Upper lobe of right lung (tissue), 1 donor: ENCODE measurements at regions not wholly inside any gene's neighbourhood (a gene's known extent, or its start where the extent isn't known, plus 50 kb on each side); places are given as distances from the start of the nearest gene placed in this dataset.
A peak's percentile ranks its signal among the peaks of the same experiment; 100 is the strongest.
"Not testable (repeated sequence)": the region's sequence is repeated elsewhere in the genome, so short reads cannot be mapped to it uniquely, and the experiment has no call there.

Experiments
- ATAC-seq: fragments of 200-7000 bp; cut with Tn5 transposase; one replicate; pipeline ENCODE4 v1.9.1; 2020; ENCODE audit warnings: mild to moderate bottlenecking, moderate library complexity
- DNase-seq: peaks from one replicate; pipeline ENCODE4 v3.0.0-alpha.2; 2020
- H3K27ac ChIP-seq: fragments of 200-600 bp; one replicate; pipeline ENCODE4 v1.8.0; 2022
- H3K27me3 ChIP-seq: fragments of 200-600 bp; one replicate; pipeline ENCODE4 v1.8.0; 2022; ENCODE audit warnings: mild to moderate bottlenecking
- H3K36me3 ChIP-seq: fragments of 200-600 bp; one replicate; pipeline ENCODE4 v1.8.0; 2022
- H3K4me1 ChIP-seq: fragments of 200-600 bp; one replicate; pipeline ENCODE4 v1.8.0; 2022
- H3K4me3 ChIP-seq: fragments of 200-600 bp; one replicate; pipeline ENCODE4 v1.8.0; 2022; ENCODE audit warnings: mild to moderate bottlenecking
- H3K9me3 ChIP-seq: fragments of 200-600 bp; one replicate; pipeline ENCODE4 v1.8.0; 2022
- intact Hi-C: fragments of 100-400 bp; cut with DNase I; formaldehyde crosslinking; loops from one replicate; pipeline ENCODE4 v1.11.0; 2022
- TF ChIP-seq, protein P1 (sequence below): fragments of 200-600 bp; IDR thresholded peaks from one replicate; pipeline ENCODE4 v1.8.0; 2022; ENCODE audit warnings: antibody characterized with exemption
- donor health status: DM: no; HTN: yes; CAD: no; lungs with severe emphysema.

DNA sequence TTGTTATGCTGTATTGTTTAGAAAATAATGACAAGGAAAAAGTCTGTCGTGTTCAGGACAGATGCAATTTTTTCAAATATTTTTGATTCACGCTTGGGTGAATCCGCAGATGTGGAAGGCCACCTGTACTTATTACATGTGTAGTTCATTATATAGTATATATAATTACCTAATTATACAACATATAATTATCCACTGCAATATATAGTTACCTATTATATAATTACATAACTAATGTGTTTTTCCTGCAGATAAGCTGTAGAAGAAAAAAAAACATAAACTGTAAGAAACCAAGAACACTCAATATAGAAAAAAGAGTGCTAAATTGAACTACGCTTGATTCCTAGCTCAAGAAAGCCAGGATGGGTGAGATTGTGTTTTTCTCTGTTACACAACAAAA lies 93.6 kb upstream of the RANBP3L start:
- no peak overlapping the region for H3K27ac ChIP-seq
- no peak for DNase-seq
- no peaks in the 10 kb centered on the region for H3K9me3 ChIP-seq
- H3K4me3 ChIP-seq, result no peak overlapping the region
- no peaks in the 10 kb centered on the region for H3K27me3 ChIP-seq
- H3K4me1 ChIP-seq, result no peaks in the 10 kb centered on the region
- intact Hi-C loops, result no loop called here
- no peak for ATAC-seq
- H3K36me3 ChIP-seq, result no peaks in the 10 kb centered on the region
- TF ChIP-seq, protein P1, sequence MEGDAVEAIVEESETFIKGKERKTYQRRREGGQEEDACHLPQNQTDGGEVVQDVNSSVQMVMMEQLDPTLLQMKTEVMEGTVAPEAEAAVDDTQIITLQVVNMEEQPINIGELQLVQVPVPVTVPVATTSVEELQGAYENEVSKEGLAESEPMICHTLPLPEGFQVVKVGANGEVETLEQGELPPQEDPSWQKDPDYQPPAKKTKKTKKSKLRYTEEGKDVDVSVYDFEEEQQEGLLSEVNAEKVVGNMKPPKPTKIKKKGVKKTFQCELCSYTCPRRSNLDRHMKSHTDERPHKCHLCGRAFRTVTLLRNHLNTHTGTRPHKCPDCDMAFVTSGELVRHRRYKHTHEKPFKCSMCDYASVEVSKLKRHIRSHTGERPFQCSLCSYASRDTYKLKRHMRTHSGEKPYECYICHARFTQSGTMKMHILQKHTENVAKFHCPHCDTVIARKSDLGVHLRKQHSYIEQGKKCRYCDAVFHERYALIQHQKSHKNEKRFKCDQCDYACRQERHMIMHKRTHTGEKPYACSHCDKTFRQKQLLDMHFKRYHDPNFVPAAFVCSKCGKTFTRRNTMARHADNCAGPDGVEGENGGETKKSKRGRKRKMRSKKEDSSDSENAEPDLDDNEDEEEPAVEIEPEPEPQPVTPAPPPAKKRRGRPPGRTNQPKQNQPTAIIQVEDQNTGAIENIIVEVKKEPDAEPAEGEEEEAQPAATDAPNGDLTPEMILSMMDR, result no peak

DNA sequence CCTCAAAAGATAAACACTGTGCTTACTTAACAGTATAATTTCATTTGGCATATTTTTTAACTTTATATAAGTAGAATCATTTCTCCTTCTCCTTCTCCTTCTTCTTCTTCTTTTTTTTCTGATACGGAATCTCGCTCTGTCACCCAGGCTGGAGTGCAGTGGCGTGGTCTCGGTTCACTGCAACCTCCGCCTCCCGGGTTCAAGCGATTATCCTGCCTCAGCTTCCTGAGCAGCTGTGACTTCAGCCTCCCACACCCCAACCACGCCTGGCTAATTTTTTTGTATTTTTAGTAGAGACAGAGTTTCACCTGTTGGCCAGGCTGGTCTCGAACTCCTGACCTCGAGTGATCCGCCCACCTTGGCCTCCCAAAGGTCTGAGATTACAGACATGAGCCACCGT lies 94.2 kb upstream of the RANBP3L start:
- H3K36me3 ChIP-seq, ATAC-seq, H3K9me3 ChIP-seq, intact Hi-C loops, H3K4me1 ChIP-seq, H3K27me3 ChIP-seq, DNase-seq, H3K4me3 ChIP-seq, H3K27ac ChIP-seq: not testable (repeated sequence)

DNA sequence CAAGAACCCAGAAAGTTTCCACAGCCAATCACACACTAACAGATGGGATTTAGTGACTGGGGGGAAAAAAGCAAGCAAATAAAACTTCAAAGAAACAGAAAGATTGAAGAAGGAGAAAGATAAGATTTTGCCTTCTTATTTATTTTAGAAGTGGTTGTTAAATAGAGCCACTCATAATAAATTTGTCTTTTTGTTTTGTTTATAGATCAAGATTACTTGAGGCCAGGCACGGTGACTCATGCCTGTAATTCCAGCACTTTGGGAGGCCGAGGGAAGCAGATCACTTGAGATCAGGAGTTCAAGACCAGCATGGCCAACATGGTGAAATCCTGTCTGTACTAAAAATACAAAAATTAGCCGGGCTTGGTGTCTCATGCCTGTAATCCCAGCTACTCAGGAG lies 94.9 kb upstream of the RANBP3L start:
- no peaks in the 10 kb centered on the region for H3K36me3 ChIP-seq
- no peak overlapping the region for H3K4me3 ChIP-seq
- no peak for ATAC-seq
- DNase-seq, result no peak
- H3K9me3 ChIP-seq, result no peaks in the 10 kb centered on the region
- no peaks in the 10 kb centered on the region for H3K4me1 ChIP-seq
- peak overlapping the region; percentile 47 for H3K27ac ChIP-seq
- intact Hi-C loops, result no loop called here
- H3K27me3 ChIP-seq, result no peaks in the 10 kb centered on the region
- TF ChIP-seq, protein P1, result no peak

DNA sequence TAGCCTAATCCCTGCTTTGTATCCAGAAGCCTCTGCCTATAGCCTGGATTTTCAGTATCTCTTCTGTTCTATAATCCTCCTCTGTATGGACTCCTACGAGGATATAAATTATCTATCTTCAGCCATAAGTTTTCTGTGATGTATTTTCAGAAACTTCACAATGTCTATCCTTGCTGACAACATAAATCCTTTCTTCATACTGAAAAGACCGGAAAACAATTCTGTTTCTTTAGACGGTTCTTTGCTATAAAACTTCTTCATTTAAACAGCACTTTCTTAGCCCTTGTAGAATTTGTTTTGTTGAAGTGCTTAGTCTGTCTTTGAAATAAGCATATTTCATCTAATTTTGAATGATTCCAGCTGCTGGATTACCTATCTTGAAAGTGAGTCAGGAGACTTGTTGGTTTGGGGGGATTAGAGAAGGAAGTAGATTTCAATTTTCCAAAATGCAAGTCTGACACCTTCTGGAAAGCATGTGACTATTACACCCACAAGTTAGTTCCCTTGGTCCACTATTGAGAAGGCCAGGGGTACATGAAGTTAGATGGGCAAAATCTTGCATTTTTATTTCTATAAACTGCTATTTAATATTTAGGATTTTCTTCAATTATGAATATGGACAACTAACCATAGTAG lies 96.3 kb upstream of the RANBP3L start:
- DNase-seq (no peak), ATAC-seq (peak; percentile 23)
- Histone ChIP-seq H3K36me3 (no peaks in the 10 kb centered on the region), H3K4me3 (no peak overlapping the region), H3K27ac (no peak overlapping the region), H3K9me3 (no peaks in the 10 kb centered on the region), H3K4me1 (no peaks in the 10 kb centered on the region), H3K27me3 (no peaks in the 10 kb centered on the region)
- intact Hi-C loops, result no loop called here
- TF ChIP-seq, protein P1, result peak; percentile 21

DNA sequence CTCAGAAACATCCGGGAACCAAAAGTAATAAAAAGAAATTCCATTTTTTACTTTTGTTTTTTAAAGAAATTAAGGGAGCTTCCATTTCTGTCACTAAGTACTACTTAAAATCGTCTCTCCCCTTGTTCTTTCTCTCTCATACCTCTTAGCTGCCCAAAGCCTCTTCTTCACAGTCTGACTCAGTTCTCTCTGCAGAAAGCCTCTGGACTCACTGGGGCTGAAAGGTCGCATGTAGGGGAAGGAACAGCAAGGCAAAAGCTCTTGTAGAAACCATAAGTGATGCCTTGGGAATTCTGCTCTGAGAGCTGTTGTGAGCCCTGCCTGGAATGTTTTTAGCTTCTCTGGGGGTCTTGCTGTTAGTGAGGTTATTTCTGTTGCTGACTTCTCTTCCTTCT lies 100.8 kb upstream of the RANBP3L start:
- peak overlapping the region; percentile 28 for H3K27ac ChIP-seq
- no peaks in the 10 kb centered on the region for H3K36me3 ChIP-seq
- no peaks in the 10 kb centered on the region for H3K27me3 ChIP-seq
- intact Hi-C loops, result no loop called here
- DNase-seq (no peak), ATAC-seq (no peak)
- TF ChIP-seq, protein P1, result no peak
- H3K9me3 ChIP-seq, result no peaks in the 10 kb centered on the region
- peaks cover 4% of the 10 kb centered on the region for H3K4me1 ChIP-seq
- no peak overlapping the region for H3K4me3 ChIP-seq

DNA sequence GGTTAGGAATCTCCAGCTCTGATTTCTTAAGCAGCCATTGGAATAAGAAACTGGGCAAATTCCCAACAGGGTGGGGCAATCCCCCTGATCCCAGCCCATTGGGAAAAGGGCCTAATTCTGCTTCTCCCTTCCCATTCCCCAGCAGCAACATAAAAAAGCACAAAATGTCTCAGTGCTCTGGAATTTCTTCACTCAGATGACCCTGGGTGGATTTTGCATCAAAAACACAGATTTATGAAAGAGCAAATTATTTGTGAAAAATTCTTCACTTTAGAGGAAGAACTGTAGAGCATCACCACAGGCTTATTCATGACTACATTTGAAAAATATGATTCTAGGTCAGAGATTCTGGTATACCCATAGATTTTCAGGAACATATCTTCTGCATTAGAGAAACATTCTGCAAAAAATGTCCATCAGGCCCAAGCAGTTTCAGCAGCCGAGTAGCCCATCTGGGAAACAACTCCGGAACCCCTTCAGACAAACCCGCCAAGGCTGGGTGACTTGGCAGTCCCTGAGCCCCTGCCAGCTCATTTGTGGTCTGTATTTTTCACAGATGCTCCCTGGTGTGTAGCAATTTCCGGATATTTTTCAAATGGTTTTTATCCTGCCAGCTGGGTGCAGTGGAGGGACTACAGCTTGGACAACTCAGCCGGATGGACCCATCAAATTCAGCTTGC lies 102.1 kb upstream of the RANBP3L start:
- TF ChIP-seq, protein P1, result no peak
- no peaks in the 10 kb centered on the region for H3K27me3 ChIP-seq
- H3K9me3 ChIP-seq, result no peaks in the 10 kb centered on the region
- peak overlapping the region; percentile 28 for H3K27ac ChIP-seq
- H3K4me3 ChIP-seq, result no peak overlapping the region
- H3K36me3 ChIP-seq, result no peaks in the 10 kb centered on the region
- H3K4me1 ChIP-seq, result peaks cover 4% of the 10 kb centered on the region
- ATAC-seq (peak; percentile 47), DNase-seq (no peak)
- intact Hi-C loops, result no loop called here
